ENCODE measurements at regions not wholly inside any gene's neighbourhood (a gene's known extent, or its start where the extent isn't known, plus 50 kb on each side); places are given as distances from the start of the nearest gene placed in this dataset.

GRCh38 chr18:34023471-34023870, 201.2 kb downstream of the NOL4 start:
- H3K27ac ChIP-seq (ENCODE audit: low read length), result no peak overlapping the region
- TF ChIP-seq MXI1 (conservative IDR thresholded peaks at IDR 0.05; ENCODE audit: poor library complexity, severe bottlenecking) (no peak), EZH2 (IDR thresholded peaks at IDR 0.05; ENCODE audit: borderline replicate concordance, insufficient read depth, low read length, poor library complexity, severe bottlenecking) (no peak), TAF1 (IDR thresholded peaks at IDR 0.05; ENCODE audit: low read depth) (no peak), REST (IDR thresholded peaks at IDR 0.05; ENCODE audit: borderline replicate concordance) (no peak), POLR2AphosphoS5 (IDR thresholded peaks at IDR 0.05) (no peak), EP300 (conservative IDR thresholded peaks at IDR 0.05; ENCODE audit: poor library complexity, severe bottlenecking) (no peak), RAD21 (conservative IDR thresholded peaks at IDR 0.05) (no peak), SMC3 (conservative IDR thresholded peaks at IDR 0.05; ENCODE audit: poor library complexity) (no peak)
- TF ChIP-seq, protein P1, sequence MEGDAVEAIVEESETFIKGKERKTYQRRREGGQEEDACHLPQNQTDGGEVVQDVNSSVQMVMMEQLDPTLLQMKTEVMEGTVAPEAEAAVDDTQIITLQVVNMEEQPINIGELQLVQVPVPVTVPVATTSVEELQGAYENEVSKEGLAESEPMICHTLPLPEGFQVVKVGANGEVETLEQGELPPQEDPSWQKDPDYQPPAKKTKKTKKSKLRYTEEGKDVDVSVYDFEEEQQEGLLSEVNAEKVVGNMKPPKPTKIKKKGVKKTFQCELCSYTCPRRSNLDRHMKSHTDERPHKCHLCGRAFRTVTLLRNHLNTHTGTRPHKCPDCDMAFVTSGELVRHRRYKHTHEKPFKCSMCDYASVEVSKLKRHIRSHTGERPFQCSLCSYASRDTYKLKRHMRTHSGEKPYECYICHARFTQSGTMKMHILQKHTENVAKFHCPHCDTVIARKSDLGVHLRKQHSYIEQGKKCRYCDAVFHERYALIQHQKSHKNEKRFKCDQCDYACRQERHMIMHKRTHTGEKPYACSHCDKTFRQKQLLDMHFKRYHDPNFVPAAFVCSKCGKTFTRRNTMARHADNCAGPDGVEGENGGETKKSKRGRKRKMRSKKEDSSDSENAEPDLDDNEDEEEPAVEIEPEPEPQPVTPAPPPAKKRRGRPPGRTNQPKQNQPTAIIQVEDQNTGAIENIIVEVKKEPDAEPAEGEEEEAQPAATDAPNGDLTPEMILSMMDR (IDR thresholded peaks at IDR 0.05; ENCODE audit: poor library complexity, severe bottlenecking), result no peak
- H3K36me3 ChIP-seq (ENCODE audit: insufficient read depth, low read length), result no peaks in the 10 kb centered on the region
- H3K4me3 ChIP-seq (ENCODE audit: low read length), result no peak overlapping the region
- H3K9me2 ChIP-seq (ENCODE audit: insufficient read depth, low read length), result no peaks in the 10 kb centered on the region
- no peaks in the 10 kb centered on the region for H4K20me1 ChIP-seq (ENCODE audit: insufficient read depth)
- H3K9ac ChIP-seq (ENCODE audit: low read length), result no peak overlapping the region
- no peaks in the 10 kb centered on the region for H3K9me3 ChIP-seq (ENCODE audit: low read length)
- no peaks in the 10 kb centered on the region for H3K79me2 ChIP-seq (replicated peaks; ENCODE audit: insufficient read depth, low read length)
- H3K27me3 ChIP-seq (ENCODE audit: insufficient read depth, low read depth, low read length), result no peaks in the 10 kb centered on the region
- no peak overlapping the region for H3K4me2 ChIP-seq (ENCODE audit: low read length)
- H3F3A ChIP-seq (ENCODE audit: insufficient read depth, low read length, poor library complexity, severe bottlenecking), result no peaks in the 10 kb centered on the region
- H2AFZ ChIP-seq (ENCODE audit: low read depth, low read length), result no peak overlapping the region

- no peak overlapping the region for H3K4me3 ChIP-seq (ENCODE audit: low read length)
- no peak for TF ChIP-seq RAD21 (conservative IDR thresholded peaks at IDR 0.05)
- no peak for TF ChIP-seq MXI1 (conservative IDR thresholded peaks at IDR 0.05; ENCODE audit: poor library complexity, severe bottlenecking)
- TF ChIP-seq SMC3 (conservative IDR thresholded peaks at IDR 0.05; ENCODE audit: poor library complexity), result no peak
- TF ChIP-seq REST (IDR thresholded peaks at IDR 0.05; ENCODE audit: borderline replicate concordance), result no peak
- no peak for TF ChIP-seq TAF1 (IDR thresholded peaks at IDR 0.05; ENCODE audit: low read depth)
- no peak for TF ChIP-seq POLR2AphosphoS5 (IDR thresholded peaks at IDR 0.05)
- TF ChIP-seq EP300 (conservative IDR thresholded peaks at IDR 0.05; ENCODE audit: poor library complexity, severe bottlenecking), result no peak
- TF ChIP-seq EZH2 (IDR thresholded peaks at IDR 0.05; ENCODE audit: borderline replicate concordance, insufficient read depth, low read length, poor library complexity, severe bottlenecking), result no peak
- TF ChIP-seq, protein P1 (IDR thresholded peaks at IDR 0.05; ENCODE audit: poor library complexity, severe bottlenecking), result no peak
- no peaks in the 10 kb centered on the region for H3K9me2 ChIP-seq (ENCODE audit: insufficient read depth, low read length)
- H3K79me2 ChIP-seq (replicated peaks; ENCODE audit: insufficient read depth, low read length), result no peaks in the 10 kb centered on the region
- no peaks in the 10 kb centered on the region for H3K9me3 ChIP-seq (ENCODE audit: low read length)
- H3K27me3 ChIP-seq (ENCODE audit: insufficient read depth, low read depth, low read length), result no peaks in the 10 kb centered on the region
- no peak overlapping the region for H3K4me2 ChIP-seq (ENCODE audit: low read length)
- H3K36me3 ChIP-seq (ENCODE audit: insufficient read depth, low read length), result no peaks in the 10 kb centered on the region
- H3K27ac ChIP-seq (ENCODE audit: low read length), result no peak overlapping the region
- no peaks in the 10 kb centered on the region for H4K20me1 ChIP-seq (ENCODE audit: insufficient read depth)
- no peak overlapping the region for H3K9ac ChIP-seq (ENCODE audit: low read length)
- no peaks in the 10 kb centered on the region for H3F3A ChIP-seq (ENCODE audit: insufficient read depth, low read length, poor library complexity, severe bottlenecking)
- H2AFZ ChIP-seq (ENCODE audit: low read depth, low read length), result no peak overlapping the region
These were observed 206.4 kb downstream of the NOL4 start for GRCh38 chr18:34018336-34018735.

Measured in neural cell (in vitro differentiated cells).